Neural cell (in vitro differentiated cells): ENCODE measurements at regions not wholly inside any gene's neighbourhood (a gene's known extent, or its start where the extent isn't known, plus 50 kb on each side); places are given as distances from the start of the nearest gene placed in this dataset.

Experiments
- H2AFZ ChIP-seq: fragments of 200-600, 300-800 bp; sonication (generic), shearing (Covaris generic); 2 replicates; pipeline ENCODE4 v1.6.0; 2014; ENCODE audit warnings: low read depth, mild to moderate bottlenecking, antibody characterized with exemption, low read length, moderate library complexity
- H3F3A ChIP-seq: fragments of 200-600 bp; shearing (Covaris generic); 2 replicates; pipeline ENCODE4 v1.6.1; 2016; ENCODE audit warnings: mild to moderate bottlenecking, moderate library complexity, mixed read lengths, antibody characterized with exemption, low read length; ENCODE audit not compliant: insufficient read depth, poor library complexity, severe bottlenecking
- H3K27ac ChIP-seq: fragments of 200-600, 300-800 bp; sonication (generic), shearing (Covaris generic); 2 replicates; pipeline ENCODE4 v1.5.1; 2014; ENCODE audit warnings: mild to moderate bottlenecking, low read length, moderate library complexity
- H3K27me3 ChIP-seq: fragments of 300-800, 200-600 bp; sonication (generic), shearing (Covaris generic); 2 replicates; pipeline ENCODE4 v1.6.0; 2014; ENCODE audit warnings: mild to moderate bottlenecking, low read depth, low read length, moderate library complexity; ENCODE audit not compliant: insufficient read depth
- H3K36me3 ChIP-seq: fragments of 300-800, 200-600 bp; sonication (generic), shearing (Covaris generic); 2 replicates; pipeline ENCODE4 v1.5.1; 2014; ENCODE audit warnings: mild to moderate bottlenecking, antibody characterized with exemption, low read length, moderate library complexity; ENCODE audit not compliant: insufficient read depth
- H3K4me2 ChIP-seq: fragments of 300-800, 200-600 bp; sonication (generic), shearing (Covaris generic); 2 replicates; pipeline ENCODE4 v1.6.0; 2014; ENCODE audit warnings: mild to moderate bottlenecking, low read length
- H3K4me3 ChIP-seq: fragments of 300-800, 200-600 bp; sonication (generic), shearing (Covaris generic); 2 replicates; pipeline ENCODE4 v1.5.1; 2014; ENCODE audit warnings: mild to moderate bottlenecking, low read length, moderate library complexity
- H3K79me2 ChIP-seq: fragments of 200-600 bp; shearing (Covaris generic); replicated peaks from 2 replicates; pipeline ENCODE4 v1.6.0; 2014; ENCODE audit warnings: mild to moderate bottlenecking, low read length, moderate library complexity; ENCODE audit not compliant: insufficient read depth
- H3K9ac ChIP-seq: fragments of 300-800, 200-600 bp; sonication (generic), shearing (Covaris generic); 2 replicates; pipeline ENCODE4 v1.6.1; 2016; ENCODE audit warnings: mild to moderate bottlenecking, low read length, mixed read lengths
- H3K9me2 ChIP-seq: fragments of 200-600 bp; shearing (Covaris generic); 2 replicates; pipeline ENCODE4 v1.6.1; 2016; ENCODE audit warnings: mild to moderate bottlenecking, low read length, mixed read lengths; ENCODE audit not compliant: insufficient read depth
- H3K9me3 ChIP-seq: fragments of 200-600, 300-800 bp; sonication (generic), shearing (Covaris generic); 2 replicates; pipeline ENCODE4 v1.6.1; 2016; ENCODE audit warnings: mild to moderate bottlenecking, mixed run types, low read length, moderate library complexity, mixed read lengths
- H4K20me1 ChIP-seq: fragments of 200-600 bp; shearing (Covaris generic); 2 replicates; pipeline ENCODE4 v1.6.1; 2016; ENCODE audit warnings: mild to moderate bottlenecking, mixed run types; ENCODE audit not compliant: insufficient read depth
- CTCF ChIP-seq: fragments of 450-650 bp; IDR thresholded peaks from 2 replicates; pipeline ENCODE4 v1.5.1; 2014; ENCODE audit warnings: antibody characterized with exemption, mild to moderate bottlenecking, moderate library complexity; ENCODE audit not compliant: poor library complexity, severe bottlenecking
- EP300 ChIP-seq: fragments of 450-650 bp; conservative IDR thresholded peaks from 2 replicates; pipeline ENCODE4 v1.6.1; 2014; ENCODE audit warnings: antibody characterized with exemption, mild to moderate bottlenecking, moderate library complexity; ENCODE audit not compliant: poor library complexity, severe bottlenecking
- EZH2 ChIP-seq: fragments of 200-600, 300-800 bp; shearing (Covaris generic), sonication (generic); IDR thresholded peaks from 2 replicates; pipeline ENCODE4 v1.6.1; 2014; ENCODE audit warnings: antibody characterized with exemption, low read length, borderline replicate concordance, mild to moderate bottlenecking; ENCODE audit not compliant: insufficient read depth, poor library complexity, severe bottlenecking
- MXI1 ChIP-seq: fragments of 450-650 bp; conservative IDR thresholded peaks from 2 replicates; pipeline ENCODE4 v1.6.1; 2014; ENCODE audit warnings: antibody characterized with exemption, mild to moderate bottlenecking; ENCODE audit not compliant: poor library complexity, severe bottlenecking
- POLR2AphosphoS5 ChIP-seq: IDR thresholded peaks from 2 replicates; pipeline ENCODE4 v1.6.1; 2012
- RAD21 ChIP-seq: fragments of 450-650 bp; conservative IDR thresholded peaks from 2 replicates; pipeline ENCODE4 v1.6.1; 2014; ENCODE audit warnings: antibody characterized with exemption, mild to moderate bottlenecking, moderate library complexity
- REST ChIP-seq: IDR thresholded peaks from 2 replicates; pipeline ENCODE4 v1.6.1; 2012; ENCODE audit warnings: borderline replicate concordance
- SMC3 ChIP-seq: fragments of 450-650 bp; conservative IDR thresholded peaks from 2 replicates; pipeline ENCODE4 v1.6.1; 2014; ENCODE audit warnings: antibody characterized with exemption, mild to moderate bottlenecking, moderate library complexity; ENCODE audit not compliant: poor library complexity
- TAF1 ChIP-seq: IDR thresholded peaks from 2 replicates; pipeline ENCODE4 v1.6.1; 2012; ENCODE audit warnings: low read depth

DNA sequence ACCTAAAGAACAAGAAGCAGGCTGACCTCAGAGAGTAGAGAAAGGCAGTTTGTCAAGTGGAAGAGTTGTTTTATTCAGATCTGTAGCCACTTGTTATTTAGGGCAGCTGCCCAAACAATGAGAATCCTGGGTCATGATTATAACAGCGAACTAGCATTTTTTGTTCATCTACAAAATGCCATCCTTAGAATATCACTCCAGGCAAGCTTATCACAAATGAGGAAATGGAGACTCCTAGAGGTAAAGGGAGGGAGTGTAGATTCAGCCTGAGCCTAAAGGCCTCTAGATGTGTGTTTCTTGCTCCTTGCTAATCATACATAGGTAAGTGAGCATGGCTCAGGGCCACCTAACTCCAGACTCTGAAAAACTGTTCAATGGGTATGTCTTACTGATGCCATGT lies 126.1 kb downstream of the HNMT start:
- Histone ChIP-seq H3K4me2 (no peak overlapping the region), H3K9me2 (no peaks in the 10 kb centered on the region), H4K20me1 (no peaks in the 10 kb centered on the region), H3K4me3 (no peak overlapping the region), H3F3A (no peaks in the 10 kb centered on the region), H3K9me3 (no peaks in the 10 kb centered on the region), H3K36me3 (no peaks in the 10 kb centered on the region), H3K27me3 (no peaks in the 10 kb centered on the region), H2AFZ (no peak overlapping the region), H3K27ac (no peak overlapping the region), H3K79me2 (no peaks in the 10 kb centered on the region), H3K9ac (no peak overlapping the region)
- no peak for TF ChIP-seq EZH2
- peak; percentile 20 for TF ChIP-seq SMC3
- peak; percentile 32 for TF ChIP-seq RAD21
- peak; percentile 36 for TF ChIP-seq CTCF

GRCh38 chr2:138093455-138093854 lies 129.2 kb downstream of the HNMT start:
- Histone ChIP-seq H3K9ac (no peak overlapping the region), H2AFZ (no peak overlapping the region), H3K4me2 (no peak overlapping the region), H3F3A (no peaks in the 10 kb centered on the region), H3K27me3 (no peaks in the 10 kb centered on the region), H3K4me3 (no peak overlapping the region), H3K9me3 (no peaks in the 10 kb centered on the region), H3K36me3 (no peaks in the 10 kb centered on the region), H3K9me2 (no peaks in the 10 kb centered on the region), H3K27ac (no peak overlapping the region), H4K20me1 (no peaks in the 10 kb centered on the region), H3K79me2 (no peaks in the 10 kb centered on the region)
- TF ChIP-seq EP300, result no peak
- TF ChIP-seq TAF1, result no peak
- TF ChIP-seq MXI1, result no peak
- no peak for TF ChIP-seq REST
- no peak for TF ChIP-seq RAD21
- TF ChIP-seq POLR2AphosphoS5, result no peak

GRCh38 chr2:138094031-138094430 lies 129.8 kb downstream of the HNMT start:
- Histone ChIP-seq H3K4me3 (no peak overlapping the region), H3K27ac (no peak overlapping the region), H3K9me2 (no peaks in the 10 kb centered on the region), H3K79me2 (no peaks in the 10 kb centered on the region), H3K9me3 (no peaks in the 10 kb centered on the region), H3K27me3 (no peaks in the 10 kb centered on the region), H3K9ac (no peak overlapping the region), H2AFZ (no peak overlapping the region), H3K36me3 (no peaks in the 10 kb centered on the region), H4K20me1 (no peaks in the 10 kb centered on the region), H3F3A (no peaks in the 10 kb centered on the region), H3K4me2 (no peak overlapping the region)
- TF ChIP-seq REST (no peak), RAD21 (no peak), POLR2AphosphoS5 (no peak), EZH2 (no peak), MXI1 (no peak), TAF1 (no peak), SMC3 (no peak), EP300 (no peak), CTCF (no peak)
